Frontal cortex (tissue), 3 donors: ENCODE measurements at regions not wholly inside any gene's neighbourhood (a gene's known extent, or its start where the extent isn't known, plus 50 kb on each side); places are given as distances from the start of the nearest gene placed in this dataset.

Source experiments
- DNase-seq, 2 donors: peaks; one replicate each; pipeline ENCODE4 v3.0.0; 2012; ENCODE audit warnings: low spot score in 2 of 2
- FAIRE-seq: peaks from 2 replicates; lab custom pipeline; 2012; peaks lifted over from hg19 to GRCh38; lab: Jason Lieb, UNC
- donor health status: control.
- donor health status: control.
- donor health status: control.

DNA sequence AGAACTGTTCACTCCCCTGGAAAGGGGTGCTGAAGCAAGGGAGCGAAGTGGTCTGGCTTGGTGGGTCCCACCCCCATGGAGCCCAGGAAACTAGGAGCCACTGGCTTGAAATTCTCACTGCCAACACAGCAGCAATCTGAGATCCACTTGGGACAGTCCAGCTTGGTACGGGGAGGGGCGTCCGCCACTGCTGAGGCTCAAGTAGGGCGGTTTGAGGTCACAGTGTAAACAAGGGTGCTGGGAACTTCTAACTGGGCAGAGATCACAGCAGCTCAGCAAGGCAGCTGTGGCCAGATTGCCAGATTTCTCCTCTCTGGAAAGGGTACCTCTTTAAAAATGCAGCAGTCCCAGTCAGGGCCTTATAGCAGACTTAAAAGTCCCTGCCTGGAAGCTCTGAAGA is 53.9 kb upstream of the GALNTL6 start:
- FAIRE-seq (no peak), DNase-seq (no peak)

DNA sequence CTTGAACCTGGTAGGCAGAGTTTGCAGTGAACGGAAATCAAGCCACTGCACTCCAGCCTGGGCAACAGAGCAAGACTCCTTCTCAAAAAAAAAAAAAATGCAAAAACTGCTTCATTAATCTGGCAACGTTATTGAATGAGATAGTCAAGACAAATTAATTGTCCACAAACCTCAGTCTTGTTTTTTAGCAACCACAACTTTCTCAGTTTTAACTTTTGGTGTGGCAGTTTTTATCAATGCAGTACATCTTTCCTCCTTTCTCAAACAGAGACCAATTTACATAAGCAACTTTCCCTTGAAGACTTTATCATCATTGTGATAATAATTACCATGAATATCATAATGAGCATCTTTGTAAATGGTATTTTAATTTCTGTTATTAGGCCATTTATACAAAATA is 61.7 kb upstream of the GALNTL6 start:
- no peak for FAIRE-seq
- DNase-seq: no peak

DNA sequence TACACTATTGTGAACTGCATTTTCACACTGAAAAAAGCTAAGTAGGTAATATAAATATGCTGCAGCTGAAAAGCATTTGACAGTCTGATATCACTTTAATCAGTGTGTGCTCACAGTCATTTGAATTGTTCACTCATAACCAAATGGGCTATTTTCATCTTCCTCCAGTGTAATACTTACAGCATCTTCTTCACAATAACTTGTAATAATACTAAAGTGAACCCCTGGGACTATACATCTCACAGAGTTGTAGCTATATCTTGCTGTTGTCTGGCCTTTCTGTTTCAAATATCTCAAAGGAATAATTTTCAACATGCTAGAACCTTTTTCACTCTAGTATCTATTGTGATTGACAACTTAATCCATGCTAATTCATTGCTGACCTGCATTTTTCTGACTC is 66.8 kb upstream of the GALNTL6 start:
- no peak for FAIRE-seq
- no peak for DNase-seq

DNA sequence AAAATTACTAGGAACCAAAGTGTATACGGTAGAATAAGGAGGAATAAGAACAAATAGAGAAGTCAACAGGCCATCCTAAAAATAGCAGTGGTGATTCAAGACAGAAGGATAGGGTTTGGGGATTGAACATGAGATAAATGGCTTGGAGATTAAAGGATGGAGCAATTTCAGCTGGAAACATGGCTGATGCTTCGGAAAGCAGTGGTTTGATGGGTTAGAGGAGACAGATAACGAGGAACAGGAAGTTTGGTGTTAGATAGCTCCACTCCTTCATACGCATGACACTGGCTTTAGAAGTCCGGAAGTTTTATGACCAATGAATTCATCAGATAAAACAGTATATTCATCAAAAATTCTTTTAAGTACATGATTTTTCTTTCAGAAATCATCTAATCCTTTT is 70.8 kb upstream of the GALNTL6 start:
- no peak for FAIRE-seq
- DNase-seq: no peak

DNA sequence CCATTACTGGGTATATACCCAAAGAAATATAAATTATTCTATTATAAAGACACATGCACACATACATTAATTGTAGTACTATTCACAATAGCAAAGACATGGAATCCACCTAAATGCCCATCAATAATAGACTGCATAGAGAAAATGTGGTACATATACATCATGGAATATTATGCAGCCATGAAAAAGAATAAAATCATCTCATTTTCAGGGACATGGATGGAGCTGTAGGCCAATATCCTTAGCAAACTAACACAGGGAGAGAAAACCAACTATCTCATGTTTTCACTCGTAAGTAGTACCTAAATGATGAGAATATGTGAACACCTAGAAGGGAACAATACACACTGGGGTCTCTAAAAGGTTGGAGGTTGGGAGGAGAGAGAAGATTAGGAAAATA is 86.0 kb upstream of the GALNTL6 start:
- FAIRE-seq (no peak), DNase-seq (no peak)

DNA sequence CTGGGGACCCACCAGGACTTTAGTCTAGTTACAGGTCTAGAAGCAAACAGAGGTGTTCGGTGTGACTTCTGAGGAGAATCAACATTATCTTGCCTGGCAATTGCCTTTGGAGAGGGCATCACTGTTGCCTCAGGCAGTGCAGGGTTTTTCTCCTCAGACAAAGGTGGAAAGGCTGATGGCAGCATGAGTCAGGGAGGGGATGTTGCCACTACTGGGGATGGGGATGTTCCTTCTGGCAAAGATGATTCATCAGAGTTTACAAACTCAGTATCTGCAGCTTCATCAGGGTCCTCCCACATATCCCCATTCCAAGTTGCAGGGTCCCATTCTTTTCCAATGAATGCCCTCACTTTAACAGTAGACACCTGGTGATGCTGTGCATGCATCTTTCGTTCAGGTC is 91.3 kb upstream of the GALNTL6 start:
- FAIRE-seq: no peak
- DNase-seq: no peak

DNA sequence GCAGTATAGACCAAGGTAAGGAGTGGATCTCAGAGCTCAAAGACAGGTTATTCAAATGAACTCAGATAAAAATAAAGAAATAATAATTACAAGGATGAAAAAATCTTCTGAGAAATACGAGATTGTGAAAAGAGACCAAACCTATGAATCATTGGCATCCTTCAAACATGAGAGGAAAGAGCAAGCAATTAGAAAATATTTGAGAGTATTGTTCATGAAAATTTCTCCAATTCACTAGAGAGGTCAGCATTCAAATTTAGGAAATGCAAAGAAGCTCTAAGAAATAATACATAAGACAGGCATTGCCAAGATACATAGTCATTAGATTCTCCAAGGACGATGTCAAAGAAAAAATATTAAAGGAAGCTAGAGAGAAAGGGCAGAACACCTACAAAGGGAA is 93.5 kb upstream of the GALNTL6 start:
- DNase-seq: no peak
- FAIRE-seq: no peak

DNA sequence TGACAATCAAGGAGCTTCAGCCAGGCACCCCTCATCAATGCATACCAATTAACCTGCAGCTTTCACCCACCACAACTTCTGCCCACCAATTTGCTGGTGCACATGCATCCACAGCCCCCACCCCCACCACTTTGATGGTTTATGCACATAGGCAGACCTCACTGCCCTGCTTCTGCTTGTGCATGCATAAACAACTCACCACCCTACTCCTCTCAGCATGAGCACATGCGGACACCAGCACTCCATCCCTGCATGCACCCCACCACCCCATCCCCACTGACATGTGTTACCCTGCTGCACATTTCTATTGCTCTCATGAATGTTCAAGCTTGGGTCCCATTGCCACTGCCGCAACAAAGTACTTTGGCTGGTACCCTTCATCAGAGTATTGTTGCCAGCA is 94.5 kb upstream of the GALNTL6 start:
- DNase-seq: no peak
- FAIRE-seq: no peak

DNA sequence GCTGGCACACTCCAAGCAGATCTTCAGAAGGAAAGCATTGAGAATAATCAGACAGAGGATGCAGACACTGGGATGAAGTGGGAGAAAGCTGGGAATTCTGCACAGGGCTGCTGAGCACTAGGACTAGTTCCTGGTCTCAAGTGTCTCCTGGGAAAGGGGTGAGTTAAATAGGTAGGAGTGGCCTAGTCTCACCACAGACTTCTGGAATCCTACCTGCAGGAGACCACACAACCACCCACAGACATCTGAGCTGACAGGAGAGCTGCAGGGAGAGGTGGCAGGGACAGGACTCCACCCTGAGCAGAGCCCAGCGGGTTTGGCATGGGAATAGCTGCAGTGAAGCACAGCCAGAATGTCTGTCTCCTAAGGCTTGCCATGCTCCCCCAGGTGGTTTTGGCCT is 95.1 kb upstream of the GALNTL6 start:
- DNase-seq (no peak), FAIRE-seq (no peak)

DNA sequence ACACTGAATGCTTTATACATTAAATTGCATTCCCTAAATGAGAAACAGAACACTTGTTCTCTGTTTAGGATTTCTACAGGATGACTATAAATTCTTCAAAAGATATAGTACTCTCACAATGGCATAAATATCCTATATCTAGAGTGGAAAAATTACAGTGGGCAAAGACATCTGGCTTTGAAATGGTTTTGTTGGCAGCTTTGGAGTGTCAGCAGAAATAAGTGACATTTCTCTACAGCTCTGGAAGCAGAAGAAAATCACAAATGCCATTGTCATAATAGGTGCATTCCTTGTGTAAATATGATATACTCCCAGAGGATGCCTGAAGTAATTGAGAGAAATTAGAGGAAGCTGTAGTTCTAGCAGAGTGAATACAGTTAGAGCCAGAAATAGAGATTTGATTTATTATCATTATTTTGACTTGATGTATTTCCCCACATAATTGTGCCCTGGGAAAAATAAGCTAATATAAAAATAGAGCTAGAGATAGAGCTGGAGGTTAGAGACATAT is 95.9 kb upstream of the GALNTL6 start:
- FAIRE-seq (no peak), DNase-seq (no peak)

DNA sequence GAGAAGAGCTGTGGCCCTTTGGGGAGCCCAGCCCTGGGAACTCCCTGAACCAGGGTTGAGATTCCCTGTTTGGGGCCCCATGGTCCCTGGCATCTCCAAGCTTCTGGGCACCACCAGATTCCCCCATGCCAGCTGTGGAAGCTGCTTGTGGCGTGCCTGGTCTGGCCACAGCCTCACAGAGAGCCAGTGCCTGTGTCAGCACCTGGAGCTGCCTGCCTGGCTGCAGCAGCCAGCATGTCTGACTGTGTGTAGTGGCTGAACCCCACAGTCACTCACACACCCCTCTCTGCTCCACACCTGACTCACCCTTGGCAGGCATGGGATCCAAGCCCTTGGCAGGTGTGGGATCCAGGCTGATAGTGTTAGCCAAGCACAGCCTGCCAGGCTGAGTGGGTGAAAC is 97.2 kb upstream of the GALNTL6 start:
- FAIRE-seq: no peak

DNA sequence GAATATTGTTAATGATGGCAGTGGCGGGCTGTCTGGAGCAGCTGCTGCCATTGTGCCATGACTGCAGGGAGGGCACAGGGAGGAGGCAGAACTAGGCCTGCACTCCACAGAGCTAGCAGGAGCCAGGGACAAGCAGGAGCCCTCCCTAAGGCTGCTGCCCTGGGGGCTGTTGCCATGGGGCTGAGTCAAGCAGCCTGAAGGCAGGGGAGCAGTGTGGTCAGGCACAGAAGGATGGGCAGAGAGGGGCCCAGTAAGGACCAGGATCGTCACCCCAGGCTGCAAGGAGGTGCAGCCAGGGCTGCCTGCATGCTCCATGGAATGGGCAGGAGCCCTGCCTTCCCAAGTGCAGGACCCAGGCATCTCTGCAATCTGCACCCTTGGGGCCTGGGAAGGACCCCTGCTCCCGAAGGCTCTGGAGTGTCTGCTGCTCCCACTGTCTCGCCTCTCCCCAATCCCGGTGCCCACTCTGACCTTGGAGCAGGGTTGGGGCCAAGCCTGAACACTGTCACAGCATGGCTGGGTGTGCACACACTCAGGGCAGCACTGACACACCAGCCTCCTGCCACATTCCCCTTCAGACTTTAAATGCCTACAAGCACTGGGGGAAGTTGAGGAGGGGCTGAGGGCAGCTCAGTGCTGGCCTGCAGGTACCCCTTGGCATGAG is 98.3 kb upstream of the GALNTL6 start:
- FAIRE-seq: no peak
- no peak for DNase-seq

More for the DNA sequence above, 97.2 kb upstream of the GALNTL6 start:
- DNase-seq: no peak

DNA sequence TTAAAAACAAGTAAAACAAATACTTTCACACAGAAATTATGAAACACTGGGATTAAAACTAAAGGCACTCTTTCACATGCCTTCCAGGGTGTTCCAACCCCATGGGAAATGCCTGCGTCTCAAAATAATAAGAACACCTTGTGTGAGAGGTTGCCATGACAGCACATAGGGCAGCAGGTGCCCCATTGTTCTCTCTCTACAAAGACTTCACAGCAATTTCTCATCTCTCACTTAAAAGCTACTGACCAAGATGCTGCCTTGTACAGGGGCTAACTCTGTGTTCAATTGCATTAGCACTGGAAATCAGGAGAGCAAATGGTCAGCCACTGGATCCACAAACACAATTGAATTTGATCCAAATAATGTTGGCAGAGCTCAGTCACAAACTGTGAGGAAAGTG is 102.5 kb upstream of the GALNTL6 start:
- DNase-seq (no peak), FAIRE-seq (no peak)

DNA sequence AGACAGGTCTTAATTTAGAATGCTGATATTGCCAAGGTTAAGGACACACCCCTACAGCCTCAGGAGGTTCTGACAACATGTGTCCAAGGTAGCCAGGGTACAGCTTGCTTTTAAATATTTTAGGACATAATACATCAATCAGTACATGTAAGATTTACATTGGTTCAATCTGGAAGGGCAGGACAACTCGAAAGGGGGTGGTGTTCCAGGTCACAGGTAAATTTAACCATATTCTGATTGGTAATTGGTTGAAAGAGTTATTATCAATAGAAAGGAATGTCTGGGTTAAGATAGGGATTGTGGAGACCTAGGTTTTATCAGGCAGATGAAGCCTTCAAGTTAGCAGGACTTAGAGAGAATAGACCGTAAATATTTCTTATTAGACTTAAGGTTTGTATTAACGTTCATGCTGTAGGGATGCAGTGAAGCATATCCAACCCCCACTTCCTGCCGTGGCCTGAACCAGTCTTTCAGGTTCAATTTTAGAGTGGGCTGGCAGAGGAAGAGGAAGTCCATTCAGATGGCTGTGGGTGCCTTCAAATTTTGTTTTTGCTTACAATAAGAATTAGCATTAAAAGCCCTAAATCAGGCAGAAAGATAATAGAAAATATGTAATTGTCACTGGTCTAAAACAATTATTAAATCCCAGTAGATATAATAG is 136.5 kb upstream of the GALNTL6 start:
- FAIRE-seq (no peak), DNase-seq (no peak)

DNA sequence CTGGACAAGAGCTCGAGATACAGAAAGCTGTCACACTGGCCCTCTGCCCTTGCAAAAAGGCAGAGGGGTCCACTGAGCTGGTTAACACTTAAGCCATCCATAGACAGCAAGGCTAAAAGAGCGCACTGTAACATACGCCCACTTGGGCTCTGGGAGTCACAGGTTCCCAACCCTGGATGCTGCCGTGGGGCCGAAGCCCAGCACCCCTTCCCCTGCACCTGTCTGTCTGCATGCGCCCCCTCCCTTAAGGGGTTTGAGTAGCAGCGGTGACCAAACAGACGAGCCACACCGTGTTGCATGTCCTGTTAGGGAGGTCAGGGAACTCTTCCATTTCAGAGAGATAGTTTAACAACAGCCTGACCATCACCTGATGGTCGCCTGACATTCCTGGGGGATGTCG is 138.4 kb upstream of the GALNTL6 start:
- no peak for DNase-seq
- FAIRE-seq: no peak

DNA sequence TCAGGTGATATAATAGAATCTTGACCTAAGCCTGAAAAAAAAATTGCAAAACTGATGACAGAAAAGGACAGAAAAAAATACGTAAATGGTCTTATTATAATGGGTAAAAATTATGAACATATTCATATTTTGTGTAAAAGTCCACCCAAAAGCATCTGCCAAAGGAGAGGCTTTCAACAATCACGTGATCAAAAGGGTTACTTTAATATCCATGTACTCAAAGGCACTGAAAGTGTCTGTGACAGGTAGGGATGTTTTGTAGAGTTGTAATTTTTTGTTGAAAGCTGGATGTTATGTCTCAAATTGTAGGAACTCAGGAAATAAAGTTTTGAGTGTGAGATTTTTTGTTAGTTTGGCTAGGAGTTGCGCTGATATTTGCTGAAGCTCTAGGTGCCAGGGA is 144.8 kb upstream of the GALNTL6 start:
- DNase-seq (no peak), FAIRE-seq (no peak)

DNA sequence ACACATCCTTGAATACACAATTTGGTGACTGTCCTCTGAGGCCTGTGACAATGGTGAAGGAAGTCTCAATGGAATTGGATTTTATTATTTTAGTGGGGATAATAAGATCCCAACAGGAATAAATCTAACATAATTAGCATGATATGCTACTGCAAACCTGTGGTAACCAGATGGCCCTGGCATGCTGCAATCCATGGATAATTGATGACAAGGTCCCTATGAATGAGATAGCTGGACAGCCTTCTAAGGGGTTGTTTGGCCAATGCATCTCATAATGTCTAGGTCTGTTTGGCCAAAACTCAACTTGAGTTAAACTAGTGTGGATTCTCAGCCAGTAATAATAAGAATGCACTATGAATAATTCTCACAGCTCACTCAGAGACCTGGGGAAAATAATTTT is 145.3 kb upstream of the GALNTL6 start:
- no peak for FAIRE-seq
- no peak for DNase-seq

DNA sequence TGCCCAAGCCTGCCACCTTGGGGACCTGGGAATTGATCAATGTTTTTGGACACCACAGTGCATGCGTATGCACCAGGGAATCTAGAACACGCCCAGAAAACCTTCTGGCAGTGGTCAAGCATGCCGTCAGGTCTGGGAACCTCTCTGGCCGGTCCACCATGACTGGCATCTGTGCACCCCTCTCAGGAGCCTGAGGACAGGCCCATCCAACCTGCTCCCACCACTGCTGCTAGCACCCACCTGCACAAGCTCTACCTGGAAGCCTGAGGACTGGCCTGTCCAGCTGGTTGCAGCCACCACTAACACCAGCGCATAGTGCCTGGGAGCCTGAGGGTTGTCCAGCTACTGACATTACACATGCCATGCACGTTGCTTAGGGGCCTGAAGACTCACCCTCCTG is 162.1 kb upstream of the GALNTL6 start:
- FAIRE-seq: no peak
- DNase-seq: no peak

DNA sequence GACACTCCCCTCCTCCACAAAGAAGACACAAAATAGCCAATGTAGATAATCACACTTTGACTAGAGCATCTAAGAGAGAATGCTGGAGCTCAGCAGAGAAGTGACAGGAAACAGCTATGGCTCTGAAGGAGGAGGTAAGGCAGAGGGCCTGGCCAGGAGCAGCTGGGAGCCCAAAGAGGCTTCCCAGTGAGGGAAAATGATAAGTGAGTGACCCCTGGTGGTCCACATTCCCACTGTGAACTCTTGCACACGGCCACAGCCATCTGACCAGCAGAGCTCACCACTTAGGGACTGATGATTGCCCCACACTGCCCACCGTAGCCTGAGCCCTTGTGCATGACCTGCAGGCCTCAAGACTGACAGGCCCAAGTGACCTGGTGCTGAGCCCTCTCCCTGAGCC is 162.7 kb upstream of the GALNTL6 start:
- DNase-seq: no peak
- FAIRE-seq: no peak

DNA sequence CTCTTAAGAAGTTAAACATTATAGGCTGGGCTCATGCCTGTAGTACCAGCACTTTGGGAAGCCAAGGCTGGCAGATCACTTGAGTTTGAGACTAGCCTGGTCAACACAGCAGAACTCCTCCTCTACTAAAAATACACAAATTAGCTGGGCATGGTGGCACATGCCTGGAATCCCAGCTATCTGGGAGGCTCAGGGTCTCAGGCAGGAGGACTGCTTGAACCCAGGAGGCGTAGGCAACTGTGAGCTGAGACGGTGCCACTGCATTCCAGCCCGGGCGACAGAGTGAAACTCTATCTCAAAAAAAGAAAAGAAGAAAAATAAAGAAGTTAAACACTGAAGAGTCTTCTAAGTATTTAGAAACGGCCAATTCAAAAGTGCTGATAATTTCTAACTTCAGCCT is 164.3 kb upstream of the GALNTL6 start:
- no peak for DNase-seq
- no peak for FAIRE-seq

DNA sequence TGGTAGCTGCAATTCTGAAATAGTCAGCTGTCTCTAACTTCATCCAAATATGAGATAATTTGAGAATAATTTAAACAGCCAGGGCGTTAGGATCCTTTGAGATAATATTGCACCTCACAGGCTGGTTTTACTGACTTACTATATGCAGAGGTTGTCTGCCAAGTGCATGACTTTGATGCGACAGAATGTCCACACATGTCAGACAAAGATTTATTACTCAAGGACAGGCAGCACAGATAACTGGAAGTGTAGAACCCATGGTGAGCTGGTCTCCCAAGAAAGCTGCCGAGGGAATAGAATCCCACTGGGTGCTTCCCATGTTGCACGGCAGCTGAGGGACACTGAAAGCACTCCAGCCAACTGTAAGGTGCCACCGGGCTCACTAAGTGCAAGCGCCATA is 166.2 kb upstream of the GALNTL6 start:
- FAIRE-seq (no peak), DNase-seq (no peak)
